ENCODE measurements at regions not wholly inside any gene's neighbourhood (a gene's known extent, or its start where the extent isn't known, plus 50 kb on each side); places are given as distances from the start of the nearest gene placed in this dataset.

DNA sequence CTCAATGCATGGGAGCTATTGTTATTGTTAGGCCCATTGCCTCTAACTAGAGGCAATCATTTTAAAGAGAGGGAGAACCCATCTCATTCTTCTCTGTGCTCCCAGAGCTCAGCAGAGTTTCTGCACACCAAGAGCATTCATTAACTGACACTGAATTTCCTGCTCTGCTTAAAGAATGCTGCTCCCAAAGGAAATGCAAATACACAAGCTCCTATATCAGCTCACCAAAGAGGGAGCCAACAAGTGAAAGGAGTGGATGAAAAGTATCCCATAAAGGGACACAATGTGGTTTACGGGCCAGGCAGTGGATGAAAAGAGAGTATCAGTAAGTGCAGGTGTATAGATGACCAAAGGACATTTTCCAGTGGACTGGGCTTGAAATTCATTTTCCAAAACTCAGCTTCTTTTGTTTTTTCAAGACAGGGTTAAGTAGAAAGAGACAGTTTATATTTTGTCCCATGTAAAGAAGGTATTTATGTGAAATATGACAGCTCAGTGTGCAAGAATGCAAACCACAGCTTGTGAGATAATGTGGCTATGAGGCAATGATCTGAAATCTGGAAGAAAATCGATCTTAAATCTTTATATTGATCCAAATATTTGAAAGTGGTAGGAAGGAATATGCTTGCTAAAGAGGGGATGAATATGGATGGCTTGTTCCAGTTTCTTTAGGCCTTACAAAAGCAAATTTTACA is 207.7 kb upstream of the CAMK1G start:
- DNase-seq (ENCODE audit: low read depth in 2 of 2): no peak

DNA sequence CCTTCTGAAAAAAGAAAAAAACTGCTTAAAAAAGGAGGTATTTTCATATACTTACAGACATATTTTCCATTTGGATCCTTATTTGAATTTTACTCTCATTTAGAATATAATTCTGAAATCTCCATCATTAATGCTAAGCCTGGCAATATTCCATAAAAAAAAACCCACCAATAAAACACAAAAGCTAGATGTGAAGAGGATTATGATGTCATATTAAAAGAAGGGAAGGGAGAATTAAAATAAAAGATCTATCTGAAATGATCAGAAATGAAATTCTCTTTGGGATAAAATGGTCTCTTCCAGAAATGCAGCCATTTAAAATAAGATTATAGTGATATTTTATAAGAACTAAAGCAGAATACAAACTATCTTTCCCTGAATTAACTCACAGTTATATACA is 206.7 kb upstream of the CAMK1G start:
- no peak for DNase-seq (ENCODE audit: low read depth in 2 of 2)

DNA sequence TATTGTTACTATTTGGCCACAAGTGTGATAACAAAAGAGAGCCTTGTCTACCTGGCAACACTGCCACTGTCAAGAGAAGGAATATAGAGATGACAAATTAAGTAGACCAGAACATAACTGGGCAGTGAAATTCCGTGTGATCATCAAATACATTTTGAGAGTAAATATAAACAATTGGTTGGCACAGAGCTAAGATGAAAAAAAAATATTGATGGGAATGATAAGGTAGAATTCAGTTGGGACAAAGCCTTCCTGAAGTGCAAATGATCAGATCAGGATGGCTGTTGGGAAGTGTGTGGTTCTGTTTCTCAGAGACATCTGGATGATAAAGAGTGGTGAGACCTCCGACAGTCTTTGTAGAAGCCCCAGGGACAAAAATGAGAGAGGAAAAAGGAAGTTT is 205.5 kb upstream of the CAMK1G start:
- no peak for DNase-seq (ENCODE audit: low read depth in 2 of 2)

DNA sequence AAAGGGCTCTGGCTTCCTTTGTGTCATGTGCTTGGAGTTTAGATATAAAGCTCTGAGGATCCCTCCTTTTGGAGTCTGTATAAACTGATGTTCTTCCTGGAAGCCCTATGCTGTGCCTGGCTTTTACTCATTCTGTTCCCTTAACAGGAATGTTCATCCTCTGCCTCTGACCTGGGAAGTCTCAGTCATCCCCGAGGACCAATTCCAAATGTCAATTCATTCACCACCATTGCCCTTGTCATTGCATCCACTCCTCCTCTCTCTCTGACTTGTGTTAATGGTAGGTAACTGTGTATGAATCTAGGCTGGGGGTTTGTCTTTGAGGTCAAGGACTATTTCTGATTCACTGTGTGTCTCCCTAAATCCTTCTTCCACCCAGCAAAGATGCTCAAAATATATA is 204.2 kb upstream of the CAMK1G start:
- no peak for DNase-seq (ENCODE audit: low read depth in 2 of 2)

DNA sequence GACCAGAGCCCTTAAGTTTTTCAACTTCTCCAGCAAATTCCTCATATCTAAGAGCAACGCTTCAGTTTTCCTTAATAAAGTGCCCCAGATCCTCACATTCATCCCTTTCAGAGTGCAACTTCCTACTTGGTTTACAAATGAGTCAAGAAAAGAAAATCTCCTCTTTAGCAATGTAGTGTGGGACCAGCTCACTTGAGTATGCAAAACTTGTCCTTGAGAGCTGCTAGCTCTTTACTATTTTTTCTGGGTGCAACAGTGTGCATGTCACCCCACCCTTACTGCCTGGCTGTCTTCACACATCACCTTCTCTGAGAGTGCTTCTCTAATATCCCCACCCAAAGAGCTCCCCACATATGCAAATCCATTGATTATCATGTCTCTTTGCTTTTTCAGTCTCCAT is 203.1 kb upstream of the CAMK1G start:
- DNase-seq (ENCODE audit: low read depth in 2 of 2): no peak

DNA sequence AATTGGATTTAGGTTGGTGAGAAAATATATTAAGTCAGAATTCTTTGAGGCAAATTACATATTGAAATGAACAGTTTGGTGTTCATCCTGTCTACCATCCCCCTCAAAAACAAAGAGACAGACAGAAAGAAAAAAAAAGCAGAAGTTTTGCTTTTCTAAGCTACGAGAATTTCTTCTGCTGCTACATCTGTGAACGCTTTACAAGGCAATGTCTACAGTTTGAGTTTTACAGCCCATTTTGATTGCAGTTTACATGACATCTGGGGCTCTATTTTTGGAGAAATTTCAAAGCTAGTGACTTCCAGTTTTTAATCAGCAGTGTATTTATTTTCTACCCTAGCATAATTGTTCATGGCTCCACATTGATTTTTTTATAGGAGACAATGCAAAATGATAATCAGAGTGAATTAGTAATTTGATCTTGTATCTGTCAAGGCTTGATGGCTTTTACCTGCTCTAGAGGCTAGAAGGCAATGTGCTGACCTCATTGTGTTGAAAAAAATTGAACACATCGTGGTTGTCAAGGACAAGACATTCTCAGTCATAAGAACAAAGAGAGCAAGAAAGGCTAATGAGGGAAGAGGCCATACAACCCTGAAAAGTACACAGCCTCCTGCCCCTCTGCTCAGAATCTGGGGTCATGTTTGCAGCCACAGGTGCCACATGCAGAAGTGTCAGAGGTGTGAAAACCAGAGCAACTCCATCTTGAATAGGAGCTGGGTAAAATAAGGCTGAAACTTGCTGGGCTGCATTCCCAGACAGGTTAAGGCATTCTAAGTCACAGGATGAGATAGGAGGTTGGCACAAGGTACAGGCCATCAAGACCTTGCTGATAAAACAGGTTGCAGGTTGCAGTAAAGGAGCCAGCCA is 201.0 kb upstream of the CAMK1G start:
- DNase-seq (ENCODE audit: low read depth in 2 of 2): no peak

DNA sequence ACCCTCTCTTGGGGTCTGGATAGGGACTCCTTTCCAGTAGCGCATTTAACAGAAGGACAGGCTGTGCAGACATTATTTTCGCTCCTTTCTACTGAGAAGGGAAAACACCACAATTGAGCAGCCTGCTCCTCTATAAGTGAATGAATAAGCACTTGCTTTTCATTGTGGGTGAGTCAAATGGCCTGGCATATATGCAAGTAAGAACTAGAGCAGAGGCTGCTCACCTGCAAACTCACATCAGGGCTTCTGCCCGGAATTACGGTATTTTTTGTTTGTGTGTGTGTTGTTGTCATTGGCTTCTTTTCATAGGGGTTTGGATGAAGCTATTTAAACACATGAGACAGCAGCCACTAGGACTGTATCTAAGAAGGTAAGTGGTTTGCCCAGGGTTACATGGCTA is 200.1 kb upstream of the CAMK1G start:
- no peak for DNase-seq (ENCODE audit: low read depth in 2 of 2)

DNA sequence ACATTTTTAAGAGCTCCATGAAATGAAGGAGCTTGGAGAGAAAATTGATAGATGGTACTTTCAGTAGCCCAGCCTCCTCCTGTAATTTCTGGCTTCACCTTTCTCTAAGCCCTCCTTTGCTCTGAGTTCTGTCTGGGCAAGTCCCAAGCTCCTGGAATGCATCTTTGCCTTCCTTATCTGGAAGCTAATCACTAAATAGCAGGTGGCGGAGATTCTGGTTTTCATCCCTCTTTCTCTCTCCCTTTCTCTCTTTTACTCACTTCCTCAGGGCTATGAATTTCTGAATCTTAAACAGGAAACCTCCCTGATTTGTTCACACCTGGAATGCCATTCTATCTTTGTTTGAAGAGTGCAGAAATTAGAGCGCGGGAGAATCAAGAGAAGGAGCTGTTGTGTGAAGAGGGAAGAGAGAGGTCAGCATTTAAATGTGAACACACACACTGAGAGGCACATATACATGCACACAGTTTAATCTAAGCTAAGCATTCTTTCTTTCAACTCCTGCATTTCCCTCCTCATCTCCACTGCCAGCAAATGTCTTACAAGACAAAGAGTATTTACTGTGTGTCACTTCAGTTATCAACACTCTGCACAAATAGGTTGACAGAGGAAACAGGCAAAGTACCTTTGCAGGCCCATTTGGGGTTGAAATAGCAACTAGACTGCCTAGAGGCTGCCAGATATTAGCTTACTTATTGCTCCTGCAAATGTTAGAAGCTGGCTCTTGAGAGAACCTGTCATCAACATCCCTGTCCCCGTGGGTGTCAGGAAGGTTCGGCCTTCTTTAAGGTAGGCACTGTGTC is 199.4 kb upstream of the CAMK1G start:
- DNase-seq (ENCODE audit: low read depth in 2 of 2): no peak

DNA sequence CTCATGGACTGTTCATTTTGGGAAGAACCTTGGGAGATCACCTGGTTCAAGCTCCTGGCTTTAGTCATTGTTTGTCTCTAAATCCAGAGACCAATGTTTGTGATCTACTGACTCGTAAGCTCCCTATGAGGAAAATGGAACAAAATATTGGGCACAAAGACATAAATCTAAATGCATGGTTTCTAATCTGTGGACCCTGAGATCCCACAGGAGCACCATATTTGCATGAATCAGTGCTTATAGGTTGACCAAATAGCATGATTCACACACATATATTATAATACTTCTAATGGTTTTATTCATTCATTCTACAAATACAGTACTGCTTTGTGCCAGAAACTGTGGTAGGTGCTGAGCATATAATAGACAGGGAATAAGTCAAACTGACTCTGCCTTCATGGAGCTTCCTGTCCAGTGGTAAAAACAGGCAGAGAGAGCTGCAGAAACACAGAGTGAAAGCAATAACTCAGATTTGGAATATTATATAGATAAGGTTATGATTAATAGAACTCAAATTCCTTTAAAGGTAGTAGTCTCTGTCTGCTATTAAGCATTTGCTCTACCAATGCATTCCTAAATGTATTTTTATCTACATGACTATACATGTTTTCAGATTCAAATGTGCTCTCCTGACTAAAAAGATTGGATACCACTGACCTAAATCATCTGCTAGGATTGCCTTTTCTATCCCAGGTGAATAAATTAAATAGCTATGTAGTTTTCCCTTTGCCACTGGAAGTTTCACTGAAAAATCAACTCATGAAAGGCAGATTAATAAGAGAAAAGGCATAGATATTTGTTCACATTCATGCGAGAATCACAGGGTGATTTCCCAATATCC is 198.6 kb upstream of the CAMK1G start:
- DNase-seq (ENCODE audit: low read depth in 2 of 2): no peak

DNA sequence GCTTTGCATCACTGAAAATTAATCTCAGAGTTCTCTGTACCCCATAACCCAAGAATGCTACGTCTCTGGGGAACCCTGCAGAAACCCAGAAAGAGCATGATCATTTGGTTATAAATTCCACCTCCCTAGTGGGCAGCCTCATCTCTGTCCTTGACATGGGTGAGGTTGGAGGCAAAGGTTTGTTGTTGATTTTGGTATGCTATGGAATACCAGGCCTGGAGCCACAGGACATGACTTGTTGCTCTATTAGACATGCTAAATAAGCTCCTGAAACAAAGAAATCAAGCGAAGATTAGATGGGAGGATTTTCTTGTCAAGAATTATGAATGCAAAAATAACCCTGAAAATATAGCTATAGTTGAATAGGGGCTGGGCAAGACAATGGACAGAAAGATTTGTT is 197.4 kb upstream of the CAMK1G start:
- DNase-seq (ENCODE audit: low read depth in 2 of 2): no peak

DNA sequence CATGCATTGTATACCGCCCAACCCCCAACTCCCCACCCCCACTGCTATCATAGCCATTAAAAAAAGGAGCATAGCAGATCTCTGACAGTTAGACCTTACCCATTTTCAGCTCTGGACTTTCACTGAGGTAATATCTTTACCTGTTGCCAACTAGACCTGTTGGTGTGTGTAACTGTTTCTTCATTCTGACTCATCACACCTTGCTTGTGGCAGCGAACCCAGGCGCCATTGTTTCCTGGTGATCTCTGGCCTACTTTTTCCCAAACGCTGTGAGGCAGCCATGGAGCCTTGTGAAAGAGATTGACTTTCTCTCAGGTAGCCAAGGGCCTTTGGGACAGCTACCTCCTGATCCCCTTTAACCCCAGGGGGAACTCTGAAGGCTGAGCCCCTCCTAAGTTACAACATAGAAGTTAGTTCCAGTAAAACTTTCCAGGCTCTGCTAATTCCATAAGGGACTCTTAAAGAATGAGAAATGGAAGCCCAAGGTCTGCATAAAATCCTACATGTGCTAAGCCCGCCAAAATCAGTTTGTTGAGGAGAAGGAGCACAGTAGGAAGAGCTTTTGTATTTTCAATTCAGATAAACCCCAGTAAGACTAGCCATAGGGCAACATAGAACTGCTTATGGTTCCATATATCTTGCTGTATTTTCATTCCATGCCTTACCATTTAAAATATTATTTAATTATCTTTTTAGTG is 196.1 kb upstream of the CAMK1G start:
- no peak for DNase-seq (ENCODE audit: low read depth in 2 of 2)

DNA sequence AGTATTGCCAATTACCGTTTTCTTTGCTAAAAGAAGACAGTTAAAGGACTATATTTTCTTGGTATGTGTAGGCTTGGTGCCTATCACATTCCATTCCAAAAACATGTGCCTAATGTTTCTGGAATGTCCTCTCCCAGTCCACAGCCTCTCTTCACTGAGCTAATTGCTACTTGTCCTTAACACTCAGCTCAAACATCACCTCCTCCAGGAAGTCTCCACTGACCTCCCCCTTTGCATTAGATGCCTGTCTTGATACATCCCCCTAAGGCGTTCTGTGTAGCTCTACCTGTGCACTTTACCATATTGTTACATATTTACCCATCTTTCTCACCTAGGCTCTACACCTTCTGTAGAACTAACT is 195.6 kb upstream of the CAMK1G start:
- DNase-seq (ENCODE audit: low read depth in 2 of 2): no peak

DNA sequence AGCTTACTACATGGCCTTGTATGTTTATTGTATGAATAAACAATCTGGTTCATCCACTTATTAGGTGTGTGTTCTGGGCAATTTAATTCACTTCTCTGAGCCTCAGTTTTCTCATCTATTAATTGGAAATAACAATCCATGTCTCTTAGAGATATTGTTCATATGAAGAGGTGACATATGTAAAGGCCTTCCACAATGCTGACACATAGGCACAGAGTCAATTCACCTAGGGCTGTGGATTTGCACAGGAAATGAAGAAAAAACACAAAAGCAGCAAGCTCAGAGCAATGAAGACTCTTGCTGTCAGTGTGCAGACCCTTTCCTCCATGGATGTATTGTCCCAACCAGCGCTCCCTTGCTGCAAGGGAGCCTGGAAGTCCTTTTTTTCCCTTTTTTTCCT is 195.2 kb upstream of the CAMK1G start:
- DNase-seq (ENCODE audit: low read depth in 2 of 2): no peak

DNA sequence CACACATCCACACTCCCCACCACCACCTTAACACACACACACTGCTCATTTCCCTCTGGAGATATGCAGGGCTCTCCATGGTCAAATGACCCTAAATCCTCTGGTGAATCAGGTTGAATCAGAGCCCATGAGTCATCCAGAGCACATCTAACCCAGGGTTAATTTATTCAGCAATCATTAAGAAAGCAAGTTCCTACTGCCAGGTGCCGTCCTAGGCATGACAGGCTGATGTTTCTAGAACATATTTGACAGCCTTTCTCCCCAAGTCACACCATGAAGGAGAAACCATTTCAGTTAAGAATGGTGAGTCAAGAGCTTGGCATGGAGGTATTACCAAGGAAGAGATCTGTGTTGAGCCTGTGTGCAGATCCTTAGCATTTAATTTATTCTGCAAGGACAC is 194.3 kb upstream of the CAMK1G start:
- no peak for DNase-seq (ENCODE audit: low read depth in 2 of 2)

DNA sequence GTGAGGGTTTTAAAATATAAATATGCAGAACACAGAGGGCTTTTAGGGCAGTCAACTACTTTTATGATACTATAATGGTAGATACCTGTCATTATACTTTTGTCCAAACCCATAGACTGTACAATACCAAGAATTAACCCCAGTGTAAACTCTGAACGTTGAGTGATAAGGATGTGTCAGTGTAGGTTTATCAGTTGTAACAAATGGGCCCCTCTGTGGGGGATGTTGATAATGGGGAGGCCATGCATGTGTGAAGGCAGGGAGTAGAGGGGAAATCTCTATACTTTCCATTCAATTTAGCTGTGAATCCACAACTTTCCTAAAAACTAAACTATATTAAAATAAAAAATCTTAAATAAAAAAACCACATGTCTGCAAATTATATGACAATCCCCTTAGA is 193.5 kb upstream of the CAMK1G start:
- no peak for DNase-seq (ENCODE audit: low read depth in 2 of 2)

DNA sequence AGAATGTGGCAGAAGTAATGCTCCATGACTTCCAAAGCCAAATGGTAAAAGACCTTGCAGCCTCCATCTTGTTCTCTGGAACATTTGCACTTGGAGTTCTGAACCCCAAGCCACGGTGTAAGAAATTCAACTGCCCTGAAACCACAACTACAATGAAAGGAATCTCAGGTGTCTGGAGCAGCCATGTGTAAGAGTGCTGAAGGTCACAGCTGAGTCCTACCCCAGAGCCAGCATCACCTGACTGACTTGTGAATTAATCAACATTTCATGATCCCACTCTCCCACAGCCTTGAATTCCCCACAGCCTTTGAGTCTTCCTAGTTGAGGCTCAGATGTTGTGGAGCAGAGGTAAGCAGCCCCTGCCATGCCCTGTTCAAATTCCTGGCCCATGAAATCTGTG is 192.8 kb upstream of the CAMK1G start:
- no peak for DNase-seq (ENCODE audit: low read depth in 2 of 2)

DNA sequence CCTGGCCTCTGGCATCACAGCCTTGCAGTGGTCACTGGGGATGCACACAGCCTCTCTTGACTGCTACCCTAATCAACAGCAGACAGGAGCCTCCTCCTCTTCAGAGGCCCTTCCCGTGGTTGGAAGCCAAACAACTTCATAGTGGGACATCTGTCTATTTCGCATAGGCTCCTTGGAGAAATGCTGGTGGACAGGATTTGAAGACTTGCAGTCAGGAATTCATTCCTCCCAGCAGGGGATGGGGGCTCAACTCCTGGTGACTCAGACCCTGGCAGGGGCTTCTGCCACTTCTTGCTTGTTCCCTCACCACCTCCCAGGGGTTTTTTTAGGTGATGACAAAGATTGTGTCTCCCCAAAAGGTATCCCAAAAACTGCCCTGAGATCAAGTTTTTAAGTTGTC is 191.7 kb upstream of the CAMK1G start:
- DNase-seq (ENCODE audit: low read depth in 2 of 2): no peak

DNA sequence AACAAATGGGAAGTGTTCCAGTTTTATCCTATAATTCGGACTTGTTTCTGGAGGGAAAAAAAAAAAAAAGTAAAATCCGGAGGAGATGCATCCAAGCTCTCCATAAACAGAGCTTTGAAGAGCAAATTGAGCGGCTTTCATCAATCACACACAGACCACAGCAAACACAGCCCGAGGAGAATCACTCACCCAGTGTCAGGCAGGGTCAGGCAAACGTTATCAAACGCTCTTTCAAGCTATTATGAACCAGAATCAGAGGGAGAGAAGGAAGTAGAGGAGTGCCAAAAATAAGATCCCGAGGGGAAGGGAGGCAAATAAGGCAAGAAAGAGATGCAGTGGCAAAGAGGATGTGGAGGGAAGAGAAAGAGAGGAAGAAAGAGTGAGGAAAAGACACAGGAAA is 188.3 kb upstream of the CAMK1G start:
- DNase-seq (ENCODE audit: low read depth in 2 of 2): no peak

DNA sequence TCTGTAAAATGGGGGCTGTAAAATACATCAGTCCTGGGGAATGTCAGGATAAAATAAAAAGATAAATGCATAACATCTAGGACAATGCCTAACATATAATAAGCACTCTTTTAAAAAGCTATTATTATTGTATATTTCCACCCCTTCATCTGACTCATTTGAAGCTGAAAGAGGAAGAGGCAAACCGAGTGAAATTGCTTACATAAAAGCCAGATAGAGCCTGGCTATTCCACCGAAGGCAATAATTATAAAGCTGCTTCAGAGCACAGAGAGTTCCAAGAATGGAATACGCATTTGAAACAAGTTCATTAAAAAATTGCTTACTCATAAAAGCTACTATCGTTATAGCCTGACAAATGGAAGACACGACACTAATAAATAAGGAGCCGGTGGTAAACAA is 186.1 kb upstream of the CAMK1G start:
- DNase-seq (ENCODE audit: low read depth in 2 of 2): no peak

DNA sequence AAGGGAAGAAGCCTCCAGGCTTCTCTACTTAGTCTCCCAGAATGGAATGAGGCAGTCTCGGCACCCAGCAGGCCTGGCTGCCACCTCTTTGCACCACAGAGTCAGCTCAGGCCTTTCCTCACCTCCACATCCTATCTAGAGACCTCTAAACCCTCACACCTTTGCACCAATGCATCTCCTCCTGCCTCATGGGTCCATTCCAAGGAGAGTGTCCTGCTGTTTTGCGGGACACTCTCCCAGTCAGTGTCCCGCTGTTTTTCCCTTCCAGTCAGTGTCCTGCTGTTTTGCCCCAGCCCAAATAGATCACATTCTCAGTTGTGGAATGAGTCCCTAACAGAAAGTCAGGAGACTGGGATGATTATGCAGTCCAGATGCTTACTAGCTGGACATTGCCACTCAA is 185.6 kb upstream of the CAMK1G start:
- DNase-seq (ENCODE audit: low read depth in 2 of 2): no peak

DNA sequence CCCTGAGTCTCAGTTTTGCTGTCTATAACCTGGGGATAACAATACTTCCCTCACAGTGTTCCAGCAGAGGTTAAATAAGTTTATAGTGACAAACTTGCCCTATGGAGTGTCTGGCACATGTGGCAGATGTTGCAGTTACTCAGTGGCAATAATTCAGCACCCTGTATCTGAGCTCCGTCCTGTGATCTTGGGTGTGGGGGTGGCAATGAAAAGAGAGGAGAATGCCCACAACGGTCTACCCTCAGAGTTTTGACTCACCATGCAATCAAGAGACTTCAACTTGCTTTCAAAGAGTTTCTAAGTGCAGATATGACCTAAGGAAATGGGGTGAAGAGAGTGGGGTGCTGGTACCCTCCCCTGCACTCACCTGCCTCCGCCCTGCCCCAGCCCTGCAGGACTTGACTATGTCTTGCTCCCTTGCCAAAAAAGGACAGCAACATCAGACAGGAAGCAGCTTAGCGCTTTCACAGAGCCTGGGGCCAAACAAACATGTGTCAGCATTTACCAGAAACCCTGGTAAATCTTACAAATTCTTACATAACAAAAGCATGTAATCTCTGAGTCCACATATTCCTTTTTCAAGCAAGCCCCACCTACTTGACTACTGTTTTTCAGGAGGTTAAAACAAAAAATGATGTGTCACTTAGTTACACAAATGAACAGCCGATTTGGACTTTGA is 185.1 kb upstream of the CAMK1G start:
- no peak for DNase-seq (ENCODE audit: low read depth in 2 of 2)

Data from stimulated activated CD8-positive, alpha-beta memory T cell treated with anti-CD3 and anti-CD28 coated beads, Interleukin-2, amount 100 ng/mL, for 48 hours (primary cell).